ENCODE measurements at regions not wholly inside any gene's neighbourhood (a gene's known extent, or its start where the extent isn't known, plus 50 kb on each side); places are given as distances from the start of the nearest gene placed in this dataset.

DNA sequence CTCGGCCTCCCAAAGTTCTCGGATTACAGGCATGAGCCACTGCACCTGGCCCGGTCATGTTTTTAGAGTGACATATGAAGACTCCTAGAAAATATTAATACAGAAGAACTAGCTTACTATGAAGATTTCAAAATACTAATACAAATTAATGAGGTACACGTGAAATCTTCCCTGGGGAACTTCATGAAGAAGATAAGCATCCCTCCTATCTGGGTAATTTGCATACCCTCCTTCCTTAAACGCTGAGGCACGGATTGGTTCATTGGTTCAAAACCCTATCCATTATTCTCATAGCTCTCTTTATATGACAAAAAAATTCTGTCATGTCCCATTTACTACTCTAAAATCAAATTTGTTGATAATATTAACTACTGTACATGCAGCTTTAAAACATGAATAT is 224.8 kb upstream of the KLF14 start:
- no peak for FAIRE-seq
- no peak for DNase-seq (ENCODE audit: low read depth)
- Histone ChIP-seq H3K36me3 (ENCODE audit: control insufficient read depth, insufficient read depth, low read length) (no peaks in the 10 kb centered on the region), H3K4me3 (ENCODE audit: low read depth, low read length) (no peak overlapping the region), H3K27me3 (ENCODE audit: control insufficient read depth, insufficient read depth, low read length) (no peaks in the 10 kb centered on the region)
- TF ChIP-seq CTCF (IDR thresholded peaks at IDR 0.05; ENCODE audit: insufficient read depth, low read length, severe bottlenecking): no peak

DNA sequence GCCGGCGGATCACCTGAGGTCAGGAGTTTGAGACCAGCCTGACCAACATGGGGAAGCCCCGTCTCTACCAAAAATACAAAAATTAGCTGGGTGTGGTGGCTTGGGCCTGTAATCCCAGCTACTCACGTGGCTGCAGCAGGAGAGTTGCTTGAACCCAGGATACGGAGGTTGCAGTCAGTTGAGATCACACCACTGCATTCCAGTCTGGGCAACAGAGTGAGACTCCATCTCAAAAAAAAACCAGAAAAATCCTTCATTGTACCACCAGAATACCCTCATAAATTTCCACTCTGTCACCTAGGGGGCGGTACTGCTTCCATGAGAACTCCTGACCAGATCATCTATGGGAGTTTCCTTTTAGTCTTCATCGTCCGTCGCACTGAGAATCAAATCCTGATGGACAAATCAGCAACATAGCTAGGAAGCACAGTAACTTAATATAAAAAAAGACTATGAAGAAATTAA is 225.8 kb upstream of the KLF14 start:
- DNase-seq (ENCODE audit: low read depth): no peak
- TF ChIP-seq CTCF (IDR thresholded peaks at IDR 0.05; ENCODE audit: insufficient read depth, low read length, severe bottlenecking): no peak
- Histone ChIP-seq H3K27me3 (ENCODE audit: control insufficient read depth, insufficient read depth, low read length) (no peaks in the 10 kb centered on the region), H3K36me3 (ENCODE audit: control insufficient read depth, insufficient read depth, low read length) (no peaks in the 10 kb centered on the region), H3K4me3 (ENCODE audit: low read depth, low read length) (no peak overlapping the region)
- no peak for FAIRE-seq

DNA sequence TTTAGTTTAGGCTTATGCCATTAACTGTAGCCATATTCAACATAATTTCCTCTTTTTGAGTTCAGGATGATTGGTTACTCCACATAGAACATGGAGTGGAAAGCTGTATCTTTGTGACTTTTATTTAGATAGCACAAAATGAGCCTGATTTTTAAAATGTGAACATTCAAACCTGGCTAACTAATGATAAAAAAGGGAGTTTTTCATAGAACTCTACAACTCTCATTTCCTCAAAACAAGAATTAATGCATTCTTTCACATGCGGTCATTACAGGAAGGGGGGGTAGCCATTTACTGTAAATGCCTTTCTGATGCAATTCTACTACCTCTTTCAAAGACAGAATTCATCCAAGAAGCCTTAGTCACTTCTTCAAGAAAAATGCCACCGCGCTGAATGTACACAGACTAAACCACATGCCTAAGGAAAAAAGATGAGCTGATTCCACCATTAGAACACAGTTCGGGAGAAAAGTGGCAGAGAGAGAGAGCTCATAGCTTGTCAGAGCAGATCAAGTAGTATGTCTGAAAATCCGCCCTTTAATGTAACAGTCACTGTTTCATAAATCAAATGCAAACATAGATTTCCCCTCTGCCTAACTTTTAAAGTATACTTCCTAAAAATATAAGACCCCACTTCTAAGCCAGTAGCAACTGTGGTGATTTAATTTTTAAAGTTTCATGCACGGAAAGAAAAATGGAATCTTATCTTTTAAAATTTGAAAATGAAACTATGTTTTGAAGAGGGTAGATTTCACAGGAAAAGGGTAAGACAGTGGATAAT is 226.4 kb upstream of the KLF14 start:
- Histone ChIP-seq H3K36me3 (ENCODE audit: control insufficient read depth, insufficient read depth, low read length) (no peaks in the 10 kb centered on the region), H3K27me3 (ENCODE audit: control insufficient read depth, insufficient read depth, low read length) (no peaks in the 10 kb centered on the region), H3K4me3 (ENCODE audit: low read depth, low read length) (no peak overlapping the region)
- FAIRE-seq (no peak), DNase-seq (ENCODE audit: low read depth) (peak; percentile 99)
- no peak for TF ChIP-seq CTCF (IDR thresholded peaks at IDR 0.05; ENCODE audit: insufficient read depth, low read length, severe bottlenecking)

DNA sequence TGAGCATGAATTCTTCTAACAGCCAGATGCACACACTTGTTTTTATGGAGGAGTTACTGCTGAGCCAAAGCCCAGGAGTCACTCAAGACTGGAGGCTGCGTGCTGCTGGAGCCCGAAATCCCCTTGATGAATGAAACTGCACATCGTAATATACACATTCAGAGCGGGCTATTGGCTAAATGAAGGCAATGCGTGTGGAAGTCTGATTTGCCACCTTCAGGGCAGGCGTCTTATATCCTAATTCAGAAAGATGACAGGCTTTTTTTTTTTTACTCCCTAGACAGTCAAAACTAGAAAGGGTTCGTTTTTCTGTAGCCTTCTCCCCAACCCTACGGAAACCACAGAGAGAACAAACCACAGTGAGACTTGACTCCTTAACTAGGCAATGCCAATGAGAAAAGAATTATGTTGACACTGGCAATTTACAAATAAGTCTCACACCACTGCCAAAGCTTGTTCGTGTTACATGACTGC is 227.2 kb upstream of the KLF14 start:
- H3K27me3 ChIP-seq (ENCODE audit: control insufficient read depth, insufficient read depth, low read length): no peaks in the 10 kb centered on the region
- DNase-seq (ENCODE audit: low read depth): peak; percentile 79
- H3K36me3 ChIP-seq (ENCODE audit: control insufficient read depth, insufficient read depth, low read length): no peaks in the 10 kb centered on the region
- TF ChIP-seq CTCF (IDR thresholded peaks at IDR 0.05; ENCODE audit: insufficient read depth, low read length, severe bottlenecking): no peak
- no peak overlapping the region for H3K4me3 ChIP-seq (ENCODE audit: low read depth, low read length)
- FAIRE-seq: no peak

DNA sequence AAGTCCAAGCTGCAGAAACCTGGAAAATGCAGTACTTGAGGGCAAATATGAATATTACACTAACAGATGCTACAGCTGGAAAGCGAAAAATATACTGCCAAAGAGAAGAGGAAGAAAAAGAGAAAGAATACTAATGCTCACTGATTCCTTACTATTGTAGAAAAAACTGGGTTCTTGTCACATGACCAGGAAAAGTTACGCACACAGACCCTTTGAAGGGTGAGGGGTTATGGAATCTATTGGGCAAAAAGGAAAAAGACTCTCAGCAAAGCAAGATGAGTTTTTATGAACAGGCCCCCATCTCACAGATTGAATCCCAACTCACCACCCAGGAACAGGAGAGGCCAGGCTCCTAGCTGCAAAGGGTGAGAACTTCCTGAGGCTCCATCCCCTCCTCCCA is 228.1 kb upstream of the KLF14 start:
- DNase-seq (ENCODE audit: low read depth) (no peak), FAIRE-seq (no peak)
- peaks cover 2% of the 10 kb centered on the region for H3K36me3 ChIP-seq (ENCODE audit: control insufficient read depth, insufficient read depth, low read length)
- no peaks in the 10 kb centered on the region for H3K27me3 ChIP-seq (ENCODE audit: control insufficient read depth, insufficient read depth, low read length)
- TF ChIP-seq CTCF (IDR thresholded peaks at IDR 0.05; ENCODE audit: insufficient read depth, low read length, severe bottlenecking): no peak
- H3K4me3 ChIP-seq (ENCODE audit: low read depth, low read length): no peak overlapping the region

DNA sequence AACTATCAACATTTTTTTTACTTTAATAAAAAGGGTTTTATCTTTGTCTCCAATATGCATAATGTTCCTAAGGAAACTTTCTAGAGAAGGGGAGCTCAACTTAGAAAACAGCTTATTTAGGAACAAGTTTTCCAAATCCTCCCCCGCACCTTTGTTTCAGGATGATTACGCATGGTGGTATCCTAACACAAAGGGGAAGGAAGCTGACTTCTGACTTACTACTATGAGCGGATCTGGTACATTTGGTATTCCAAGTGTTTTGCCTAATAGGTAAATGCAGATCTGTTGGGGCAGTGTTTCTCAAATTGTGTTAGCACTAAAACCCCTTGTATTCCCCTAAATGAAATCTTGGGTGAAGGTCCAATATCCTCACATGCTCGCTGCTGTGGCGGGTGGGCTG is 229.3 kb upstream of the KLF14 start:
- no peaks in the 10 kb centered on the region for H3K27me3 ChIP-seq (ENCODE audit: control insufficient read depth, insufficient read depth, low read length)
- H3K4me3 ChIP-seq (ENCODE audit: low read depth, low read length): no peak overlapping the region
- no peak for TF ChIP-seq CTCF (IDR thresholded peaks at IDR 0.05; ENCODE audit: insufficient read depth, low read length, severe bottlenecking)
- FAIRE-seq: no peak
- peaks cover 2% of the 10 kb centered on the region for H3K36me3 ChIP-seq (ENCODE audit: control insufficient read depth, insufficient read depth, low read length)
- no peak for DNase-seq (ENCODE audit: low read depth)

Measured in bronchial epithelial cell (primary cell).